GM23338 (cell line): ENCODE measurements at regions not wholly inside any gene's neighbourhood (a gene's known extent, or its start where the extent isn't known, plus 50 kb on each side); places are given as distances from the start of the nearest gene placed in this dataset.

Experiments
- ATAC-seq: fragments of 200-7000 bp; cut with Tn5 transposase; 3 replicates; pipeline ENCODE4 v1.9.1; 2020
- DNase-seq: peaks from one replicate; pipeline ENCODE4 v3.0.0-alpha.2; 2015; ENCODE audit warnings: low spot score
- H2AFZ ChIP-seq: fragments of 200-600 bp; sonication (generic); 2 replicates; pipeline ENCODE4 v1.8.0; 2016; ENCODE audit warnings: antibody characterized with exemption, mild to moderate bottlenecking, moderate library complexity
- H3F3A ChIP-seq: fragments of 200-600 bp; sonication (generic); replicated peaks from 2 replicates; pipeline ENCODE4 v1.8.0; 2017; ENCODE audit warnings: antibody characterized with exemption, mixed run types, low read depth
- H3K27ac ChIP-seq: fragments of 200-600 bp; sonication (generic); 2 replicates; pipeline ENCODE4 v1.6.1; 2016; ENCODE audit warnings: low read depth
- H3K27me3 ChIP-seq: fragments of 200-600 bp; sonication (generic); 2 replicates; pipeline ENCODE4 v1.8.0; 2016; ENCODE audit warnings: mild to moderate bottlenecking, mixed run types, moderate library complexity; ENCODE audit not compliant: insufficient read depth
- H3K36me3 ChIP-seq: fragments of 200-600 bp; sonication (generic); 2 replicates; pipeline ENCODE4 v1.8.0; 2016; ENCODE audit warnings: mild to moderate bottlenecking; ENCODE audit not compliant: insufficient read depth
- H3K4me1 ChIP-seq: fragments of 200-600 bp; sonication (generic); 2 replicates; pipeline ENCODE4 v1.8.0; 2016; ENCODE audit warnings: mild to moderate bottlenecking, moderate library complexity; ENCODE audit not compliant: insufficient read depth
- H3K4me2 ChIP-seq: fragments of 200-600 bp; sonication (generic); 2 replicates; pipeline ENCODE4 v1.7.1; 2017; ENCODE audit warnings: mixed run types
- H3K4me3 ChIP-seq: fragments of 200-600 bp; sonication (generic); 2 replicates; pipeline ENCODE4 v1.6.1; 2016; ENCODE audit warnings: mixed run types
- H3K79me2 ChIP-seq: fragments of 200-600 bp; sonication (generic); replicated peaks from 2 replicates; pipeline ENCODE4 v1.8.0; 2017; ENCODE audit warnings: mild to moderate bottlenecking; ENCODE audit not compliant: insufficient read depth
- H3K9me2 ChIP-seq: fragments of 200-600 bp; sonication (generic); 2 replicates; pipeline ENCODE4 v1.8.0; 2017; ENCODE audit not compliant: insufficient read depth
- H4K20me1 ChIP-seq: fragments of 200-600 bp; sonication (generic); replicated peaks from 2 replicates; pipeline ENCODE4 v1.8.0; 2017; ENCODE audit warnings: mild to moderate bottlenecking; ENCODE audit not compliant: insufficient read depth
- H3K27ac Mint-ChIP-seq: 2 replicates; pipeline ENCODE4 v1.8.0; 2020; ENCODE audit warnings: inconsistent platforms, mild to moderate bottlenecking, moderate library complexity, mixed read lengths
- H3K27me3 Mint-ChIP-seq: 3 replicates; pipeline ENCODE4 v1.8.0; 2022; ENCODE audit warnings: low read depth, mild to moderate bottlenecking, moderate library complexity, mixed read lengths, inconsistent platforms; ENCODE audit not compliant: insufficient read depth, poor library complexity
- H3K36me3 Mint-ChIP-seq: 3 replicates; pipeline ENCODE4 v1.8.0; 2021; ENCODE audit warnings: low read depth, mild to moderate bottlenecking, inconsistent platforms, moderate library complexity, mixed read lengths
- H3K4me1 Mint-ChIP-seq: 3 replicates; pipeline ENCODE4 v1.8.0; 2020; ENCODE audit warnings: mild to moderate bottlenecking, inconsistent platforms, mixed read lengths
- H3K4me3 Mint-ChIP-seq: 3 replicates; pipeline ENCODE4 v1.8.0; 2021; ENCODE audit warnings: moderate library complexity, mild to moderate bottlenecking, inconsistent platforms, mixed read lengths
- H3K9me3 Mint-ChIP-seq: 3 replicates; pipeline ENCODE4 v1.8.0; 2020; ENCODE audit warnings: moderate library complexity, mild to moderate bottlenecking, inconsistent platforms, mixed read lengths
- CREB1 ChIP-seq: fragments of 250-450 bp; sonication (Bioruptor Pico); IDR thresholded peaks from 2 replicates; pipeline ENCODE4 v1.5.0; 2020; ENCODE audit warnings: low read depth, mild to moderate bottlenecking, moderate library complexity
- EZH2 ChIP-seq: fragments of 200-600 bp; sonication (generic); IDR thresholded peaks from one replicate; pipeline ENCODE4 v1.8.0; 2017; ENCODE audit warnings: antibody characterized with exemption, mild to moderate bottlenecking, low read depth; ENCODE audit not compliant: unreplicated experiment
- EZH2phosphoT487 ChIP-seq: fragments of 200-600 bp; sonication (generic); IDR thresholded peaks from one replicate; pipeline ENCODE4 v1.8.1; 2018; ENCODE audit warnings: antibody characterized with exemption; ENCODE audit not compliant: unreplicated experiment
- JUNB ChIP-seq: IDR thresholded peaks from one replicate; pipeline ENCODE4 v1.6.1; 2016; ENCODE audit warnings: antibody characterized with exemption; ENCODE audit not compliant: unreplicated experiment
- NANOG ChIP-seq: IDR thresholded peaks from 2 replicates; pipeline ENCODE4 v1.6.1; 2016; ENCODE audit warnings: antibody characterized with exemption, borderline replicate concordance
- POLR2AphosphoS5 ChIP-seq: IDR thresholded peaks from 2 replicates; pipeline ENCODE4 v1.6.1; 2016; ENCODE audit warnings: antibody characterized with exemption, low read depth
- STAT1 ChIP-seq: IDR thresholded peaks from one replicate; pipeline ENCODE4 v1.6.1; 2016; ENCODE audit warnings: antibody characterized with exemption; ENCODE audit not compliant: unreplicated experiment
- ZNF114 ChIP-seq: fragments of 250-450 bp; sonication (Bioruptor Pico); IDR thresholded peaks from 2 replicates; pipeline ENCODE4 v1.5.0; 2020; ENCODE audit warnings: mild to moderate bottlenecking, moderate library complexity
- ZNF331 ChIP-seq: fragments of 250-450 bp; sonication (Bioruptor Pico); IDR thresholded peaks from 2 replicates; pipeline ENCODE4 v1.5.0; 2020; ENCODE audit warnings: low read depth, mild to moderate bottlenecking, moderate library complexity
- TF ChIP-seq, protein P1 (sequence below): IDR thresholded peaks from one replicate; pipeline ENCODE4 v1.6.1; 2018; ENCODE audit warnings: antibody characterized with exemption; ENCODE audit not compliant: unreplicated experiment
- TF ChIP-seq, protein P2 (sequence below): fragments of 250-450 bp; sonication (Bioruptor Pico); IDR thresholded peaks from 2 replicates; pipeline ENCODE4 v1.5.0; 2020; ENCODE audit warnings: mild to moderate bottlenecking, moderate library complexity
- TF ChIP-seq, protein P3 (sequence below), 2 experiments: fragments of 200-600 bp in 1 of 2; sonication (generic) in 1 of 2; conservative IDR thresholded peaks; 2 replicates each; pipeline versions ENCODE4 v1.5.1 to v1.6.1; 2016 to 2017; ENCODE audit warnings: antibody characterized with exemption in 2 of 2, low read depth in 2 of 2, mild to moderate bottlenecking in 2 of 2, moderate library complexity in 1 of 2
- TF ChIP-seq, protein P4 (sequence below): IDR thresholded peaks from 2 replicates; pipeline ENCODE4 v1.6.1; 2016; ENCODE audit warnings: antibody characterized with exemption

DNA sequence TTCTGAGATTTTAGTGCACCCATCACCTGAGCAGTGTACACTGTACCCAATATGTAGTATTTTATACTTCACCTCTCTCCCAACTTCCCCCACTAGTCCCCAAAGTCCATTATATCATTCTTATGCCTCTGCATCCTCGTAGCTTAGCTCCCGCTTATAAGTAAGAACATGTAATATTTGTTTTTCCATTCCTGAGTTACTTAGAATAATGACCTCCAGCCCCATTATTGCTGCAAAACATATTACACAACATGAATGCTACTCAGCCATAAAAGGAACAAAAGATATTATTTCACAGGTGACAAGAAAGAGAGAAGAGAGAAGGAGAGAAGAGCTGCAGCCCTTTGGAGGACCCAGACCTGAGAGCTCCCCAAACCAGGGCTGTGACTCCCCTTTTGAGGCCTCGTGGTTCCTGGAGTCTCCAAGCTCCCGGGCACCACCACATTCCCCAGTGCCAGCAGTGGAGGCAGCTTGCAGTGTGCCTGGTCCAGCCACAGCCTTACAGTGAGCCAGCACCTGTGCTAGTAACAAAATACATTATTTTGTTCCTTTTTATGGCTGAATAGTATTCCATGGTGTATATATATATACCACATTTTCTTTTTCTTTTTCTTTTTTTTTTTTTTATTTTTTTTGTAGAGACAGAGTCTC is 194.5 kb upstream of the DAB2 start:
- Mint-ChIP-seq H3K27me3 (peaks cover 3% of the 10 kb centered on the region), H3K27ac (no peak overlapping the region), H3K9me3 (peaks cover 2% of the 10 kb centered on the region; the same call in 2 of the 3 replicates), H3K4me3 (no peak overlapping the region), H3K4me1 (no peaks in the 10 kb centered on the region; the same call in 2 of the 3 replicates), H3K36me3 (no peaks in the 10 kb centered on the region)
- Histone ChIP-seq H3K27me3 (no peaks in the 10 kb centered on the region), H3K79me2 (no peaks in the 10 kb centered on the region), H3K4me2 (no peak overlapping the region), H3K9me2 (no peaks in the 10 kb centered on the region), H3K27ac (no peak overlapping the region), H2AFZ (no peak overlapping the region), H4K20me1 (no peaks in the 10 kb centered on the region), H3K36me3 (no peaks in the 10 kb centered on the region), H3F3A (no peaks in the 10 kb centered on the region), H3K4me3 (no peak overlapping the region), H3K4me1 (no peaks in the 10 kb centered on the region)
- TF ChIP-seq NANOG = no peak
- no peak for TF ChIP-seq POLR2AphosphoS5
- TF ChIP-seq EZH2 = no peak
- no peak for TF ChIP-seq ZNF114
- no peak for TF ChIP-seq JUNB
- TF ChIP-seq ZNF331 (CRISPR knock-in tag) = no peak
- no peak for TF ChIP-seq CREB1
- TF ChIP-seq, protein P1, sequence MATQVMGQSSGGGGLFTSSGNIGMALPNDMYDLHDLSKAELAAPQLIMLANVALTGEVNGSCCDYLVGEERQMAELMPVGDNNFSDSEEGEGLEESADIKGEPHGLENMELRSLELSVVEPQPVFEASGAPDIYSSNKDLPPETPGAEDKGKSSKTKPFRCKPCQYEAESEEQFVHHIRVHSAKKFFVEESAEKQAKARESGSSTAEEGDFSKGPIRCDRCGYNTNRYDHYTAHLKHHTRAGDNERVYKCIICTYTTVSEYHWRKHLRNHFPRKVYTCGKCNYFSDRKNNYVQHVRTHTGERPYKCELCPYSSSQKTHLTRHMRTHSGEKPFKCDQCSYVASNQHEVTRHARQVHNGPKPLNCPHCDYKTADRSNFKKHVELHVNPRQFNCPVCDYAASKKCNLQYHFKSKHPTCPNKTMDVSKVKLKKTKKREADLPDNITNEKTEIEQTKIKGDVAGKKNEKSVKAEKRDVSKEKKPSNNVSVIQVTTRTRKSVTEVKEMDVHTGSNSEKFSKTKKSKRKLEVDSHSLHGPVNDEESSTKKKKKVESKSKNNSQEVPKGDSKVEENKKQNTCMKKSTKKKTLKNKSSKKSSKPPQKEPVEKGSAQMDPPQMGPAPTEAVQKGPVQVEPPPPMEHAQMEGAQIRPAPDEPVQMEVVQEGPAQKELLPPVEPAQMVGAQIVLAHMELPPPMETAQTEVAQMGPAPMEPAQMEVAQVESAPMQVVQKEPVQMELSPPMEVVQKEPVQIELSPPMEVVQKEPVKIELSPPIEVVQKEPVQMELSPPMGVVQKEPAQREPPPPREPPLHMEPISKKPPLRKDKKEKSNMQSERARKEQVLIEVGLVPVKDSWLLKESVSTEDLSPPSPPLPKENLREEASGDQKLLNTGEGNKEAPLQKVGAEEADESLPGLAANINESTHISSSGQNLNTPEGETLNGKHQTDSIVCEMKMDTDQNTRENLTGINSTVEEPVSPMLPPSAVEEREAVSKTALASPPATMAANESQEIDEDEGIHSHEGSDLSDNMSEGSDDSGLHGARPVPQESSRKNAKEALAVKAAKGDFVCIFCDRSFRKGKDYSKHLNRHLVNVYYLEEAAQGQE = no peak
- TF ChIP-seq, protein P2, sequence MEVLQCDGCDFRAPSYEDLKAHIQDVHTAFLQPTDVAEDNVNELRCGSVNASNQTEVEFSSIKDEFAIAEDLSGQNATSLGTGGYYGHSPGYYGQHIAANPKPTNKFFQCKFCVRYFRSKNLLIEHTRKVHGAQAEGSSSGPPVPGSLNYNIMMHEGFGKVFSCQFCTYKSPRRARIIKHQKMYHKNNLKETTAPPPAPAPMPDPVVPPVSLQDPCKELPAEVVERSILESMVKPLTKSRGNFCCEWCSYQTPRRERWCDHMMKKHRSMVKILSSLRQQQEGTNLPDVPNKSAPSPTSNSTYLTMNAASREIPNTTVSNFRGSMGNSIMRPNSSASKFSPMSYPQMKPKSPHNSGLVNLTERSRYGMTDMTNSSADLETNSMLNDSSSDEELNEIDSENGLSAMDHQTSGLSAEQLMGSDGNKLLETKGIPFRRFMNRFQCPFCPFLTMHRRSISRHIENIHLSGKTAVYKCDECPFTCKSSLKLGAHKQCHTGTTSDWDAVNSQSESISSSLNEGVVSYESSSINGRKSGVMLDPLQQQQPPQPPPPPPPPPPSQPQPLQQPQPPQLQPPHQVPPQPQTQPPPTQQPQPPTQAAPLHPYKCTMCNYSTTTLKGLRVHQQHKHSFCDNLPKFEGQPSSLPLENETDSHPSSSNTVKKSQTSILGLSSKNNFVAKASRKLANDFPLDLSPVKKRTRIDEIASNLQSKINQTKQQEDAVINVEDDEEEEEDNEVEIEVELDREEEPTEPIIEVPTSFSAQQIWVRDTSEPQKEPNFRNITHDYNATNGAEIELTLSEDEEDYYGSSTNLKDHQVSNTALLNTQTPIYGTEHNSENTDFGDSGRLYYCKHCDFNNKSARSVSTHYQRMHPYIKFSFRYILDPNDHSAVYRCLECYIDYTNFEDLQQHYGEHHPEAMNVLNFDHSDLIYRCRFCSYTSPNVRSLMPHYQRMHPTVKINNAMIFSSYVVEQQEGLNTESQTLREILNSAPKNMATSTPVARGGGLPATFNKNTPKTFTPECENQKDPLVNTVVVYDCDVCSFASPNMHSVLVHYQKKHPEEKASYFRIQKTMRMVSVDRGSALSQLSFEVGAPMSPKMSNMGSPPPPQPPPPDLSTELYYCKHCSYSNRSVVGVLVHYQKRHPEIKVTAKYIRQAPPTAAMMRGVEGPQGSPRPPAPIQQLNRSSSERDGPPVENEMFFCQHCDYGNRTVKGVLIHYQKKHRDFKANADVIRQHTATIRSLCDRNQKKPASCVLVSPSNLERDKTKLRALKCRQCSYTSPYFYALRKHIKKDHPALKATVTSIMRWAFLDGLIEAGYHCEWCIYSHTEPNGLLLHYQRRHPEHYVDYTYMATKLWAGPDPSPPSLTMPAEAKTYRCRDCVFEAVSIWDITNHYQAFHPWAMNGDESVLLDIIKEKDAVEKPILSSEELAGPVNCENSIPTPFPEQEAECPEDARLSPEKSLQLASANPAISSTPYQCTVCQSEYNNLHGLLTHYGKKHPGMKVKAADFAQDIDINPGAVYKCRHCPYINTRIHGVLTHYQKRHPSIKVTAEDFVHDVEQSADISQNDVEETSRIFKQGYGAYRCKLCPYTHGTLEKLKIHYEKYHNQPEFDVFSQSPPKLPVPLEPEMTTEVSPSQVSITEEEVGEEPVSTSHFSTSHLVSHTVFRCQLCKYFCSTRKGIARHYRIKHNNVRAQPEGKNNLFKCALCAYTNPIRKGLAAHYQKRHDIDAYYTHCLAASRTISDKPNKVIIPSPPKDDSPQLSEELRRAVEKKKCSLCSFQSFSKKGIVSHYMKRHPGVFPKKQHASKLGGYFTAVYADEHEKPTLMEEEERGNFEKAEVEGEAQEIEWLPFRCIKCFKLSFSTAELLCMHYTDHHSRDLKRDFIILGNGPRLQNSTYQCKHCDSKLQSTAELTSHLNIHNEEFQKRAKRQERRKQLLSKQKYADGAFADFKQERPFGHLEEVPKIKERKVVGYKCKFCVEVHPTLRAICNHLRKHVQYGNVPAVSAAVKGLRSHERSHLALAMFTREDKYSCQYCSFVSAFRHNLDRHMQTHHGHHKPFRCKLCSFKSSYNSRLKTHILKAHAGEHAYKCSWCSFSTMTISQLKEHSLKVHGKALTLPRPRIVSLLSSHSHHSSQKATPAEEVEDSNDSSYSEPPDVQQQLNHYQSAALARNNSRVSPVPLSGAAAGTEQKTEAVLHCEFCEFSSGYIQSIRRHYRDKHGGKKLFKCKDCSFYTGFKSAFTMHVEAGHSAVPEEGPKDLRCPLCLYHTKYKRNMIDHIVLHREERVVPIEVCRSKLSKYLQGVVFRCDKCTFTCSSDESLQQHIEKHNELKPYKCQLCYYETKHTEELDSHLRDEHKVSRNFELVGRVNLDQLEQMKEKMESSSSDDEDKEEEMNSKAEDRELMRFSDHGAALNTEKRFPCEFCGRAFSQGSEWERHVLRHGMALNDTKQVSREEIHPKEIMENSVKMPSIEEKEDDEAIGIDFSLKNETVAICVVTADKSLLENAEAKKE (CRISPR knock-in tag) = no peak
- no peak for TF ChIP-seq STAT1
- TF ChIP-seq, protein P3, sequence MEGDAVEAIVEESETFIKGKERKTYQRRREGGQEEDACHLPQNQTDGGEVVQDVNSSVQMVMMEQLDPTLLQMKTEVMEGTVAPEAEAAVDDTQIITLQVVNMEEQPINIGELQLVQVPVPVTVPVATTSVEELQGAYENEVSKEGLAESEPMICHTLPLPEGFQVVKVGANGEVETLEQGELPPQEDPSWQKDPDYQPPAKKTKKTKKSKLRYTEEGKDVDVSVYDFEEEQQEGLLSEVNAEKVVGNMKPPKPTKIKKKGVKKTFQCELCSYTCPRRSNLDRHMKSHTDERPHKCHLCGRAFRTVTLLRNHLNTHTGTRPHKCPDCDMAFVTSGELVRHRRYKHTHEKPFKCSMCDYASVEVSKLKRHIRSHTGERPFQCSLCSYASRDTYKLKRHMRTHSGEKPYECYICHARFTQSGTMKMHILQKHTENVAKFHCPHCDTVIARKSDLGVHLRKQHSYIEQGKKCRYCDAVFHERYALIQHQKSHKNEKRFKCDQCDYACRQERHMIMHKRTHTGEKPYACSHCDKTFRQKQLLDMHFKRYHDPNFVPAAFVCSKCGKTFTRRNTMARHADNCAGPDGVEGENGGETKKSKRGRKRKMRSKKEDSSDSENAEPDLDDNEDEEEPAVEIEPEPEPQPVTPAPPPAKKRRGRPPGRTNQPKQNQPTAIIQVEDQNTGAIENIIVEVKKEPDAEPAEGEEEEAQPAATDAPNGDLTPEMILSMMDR (conservative IDR thresholded peaks at IDR 0.05; ENCODE audit: low read depth in 2 of 2) = no peak
- TF ChIP-seq, protein P4, sequence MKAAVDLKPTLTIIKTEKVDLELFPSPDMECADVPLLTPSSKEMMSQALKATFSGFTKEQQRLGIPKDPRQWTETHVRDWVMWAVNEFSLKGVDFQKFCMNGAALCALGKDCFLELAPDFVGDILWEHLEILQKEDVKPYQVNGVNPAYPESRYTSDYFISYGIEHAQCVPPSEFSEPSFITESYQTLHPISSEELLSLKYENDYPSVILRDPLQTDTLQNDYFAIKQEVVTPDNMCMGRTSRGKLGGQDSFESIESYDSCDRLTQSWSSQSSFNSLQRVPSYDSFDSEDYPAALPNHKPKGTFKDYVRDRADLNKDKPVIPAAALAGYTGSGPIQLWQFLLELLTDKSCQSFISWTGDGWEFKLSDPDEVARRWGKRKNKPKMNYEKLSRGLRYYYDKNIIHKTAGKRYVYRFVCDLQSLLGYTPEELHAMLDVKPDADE = no peak
- no peak for TF ChIP-seq EZH2phosphoT487
- DNase-seq (no peak), ATAC-seq (no peak)
